ENCODE measurements at regions not wholly inside any gene's neighbourhood (a gene's known extent, or its start where the extent isn't known, plus 50 kb on each side); places are given as distances from the start of the nearest gene placed in this dataset.
"Not testable (repeated sequence)": the region's sequence is repeated elsewhere in the genome, so short reads cannot be mapped to it uniquely, and the experiment has no call there.

DNA sequence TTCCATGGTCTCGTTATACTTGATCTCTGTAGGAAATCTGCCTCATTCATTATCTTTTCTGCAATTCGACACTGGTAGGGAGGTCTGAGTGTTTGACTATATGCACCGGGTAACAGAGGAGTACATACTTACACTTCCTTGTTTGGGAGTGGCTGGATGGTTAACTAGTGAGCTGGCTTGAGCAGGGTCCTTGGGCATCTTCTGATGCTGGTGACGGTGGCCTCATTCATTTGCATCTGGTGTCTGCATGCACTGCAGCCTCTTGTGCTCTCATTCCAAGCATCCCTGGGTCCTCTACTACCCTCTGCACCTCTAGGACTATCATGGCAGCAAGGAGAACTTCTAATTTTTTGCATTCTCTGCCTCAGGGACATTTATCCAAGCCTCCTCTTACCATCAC, 100.0 kb upstream of the TCF4 start:
- no peak for DNase-seq

DNA sequence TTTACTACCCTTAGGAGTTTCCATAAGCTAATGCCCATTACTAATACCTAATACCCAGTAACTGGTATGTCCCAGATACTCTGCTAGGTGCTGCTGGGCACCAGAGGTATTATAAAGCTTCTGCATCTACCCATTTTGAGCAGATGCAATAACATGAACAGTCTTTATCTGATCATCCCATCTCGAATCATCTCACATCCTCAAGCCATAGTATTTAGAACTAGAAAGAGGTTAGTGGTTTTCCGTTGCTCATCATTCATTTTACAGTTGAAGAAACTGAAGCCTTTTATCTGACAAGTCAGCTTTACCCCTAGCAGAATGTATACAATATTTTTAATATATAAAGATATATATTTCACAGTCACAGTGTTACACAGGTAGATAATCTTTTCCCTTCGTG, 99.1 kb upstream of the TCF4 start:
- DNase-seq = no peak

DNA sequence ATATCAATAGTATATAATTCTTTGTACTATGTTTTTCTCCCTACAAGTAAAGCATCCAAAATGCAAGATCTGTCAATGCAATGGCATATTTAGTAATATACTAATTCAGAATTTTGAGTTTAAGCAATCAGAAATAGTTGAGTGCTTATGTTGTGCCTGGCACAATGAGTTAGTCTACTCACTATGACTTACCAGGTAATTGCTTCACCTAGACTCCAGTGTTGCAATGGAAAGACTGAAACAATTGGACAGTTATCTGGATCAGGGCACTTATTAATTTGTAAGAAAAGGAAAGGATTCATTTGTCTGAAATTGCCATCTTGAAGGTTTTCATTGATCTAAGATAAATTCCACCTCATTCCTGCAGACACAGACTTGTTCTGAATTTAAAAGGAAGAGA, 97.6 kb upstream of the TCF4 start:
- no peak for DNase-seq

DNA sequence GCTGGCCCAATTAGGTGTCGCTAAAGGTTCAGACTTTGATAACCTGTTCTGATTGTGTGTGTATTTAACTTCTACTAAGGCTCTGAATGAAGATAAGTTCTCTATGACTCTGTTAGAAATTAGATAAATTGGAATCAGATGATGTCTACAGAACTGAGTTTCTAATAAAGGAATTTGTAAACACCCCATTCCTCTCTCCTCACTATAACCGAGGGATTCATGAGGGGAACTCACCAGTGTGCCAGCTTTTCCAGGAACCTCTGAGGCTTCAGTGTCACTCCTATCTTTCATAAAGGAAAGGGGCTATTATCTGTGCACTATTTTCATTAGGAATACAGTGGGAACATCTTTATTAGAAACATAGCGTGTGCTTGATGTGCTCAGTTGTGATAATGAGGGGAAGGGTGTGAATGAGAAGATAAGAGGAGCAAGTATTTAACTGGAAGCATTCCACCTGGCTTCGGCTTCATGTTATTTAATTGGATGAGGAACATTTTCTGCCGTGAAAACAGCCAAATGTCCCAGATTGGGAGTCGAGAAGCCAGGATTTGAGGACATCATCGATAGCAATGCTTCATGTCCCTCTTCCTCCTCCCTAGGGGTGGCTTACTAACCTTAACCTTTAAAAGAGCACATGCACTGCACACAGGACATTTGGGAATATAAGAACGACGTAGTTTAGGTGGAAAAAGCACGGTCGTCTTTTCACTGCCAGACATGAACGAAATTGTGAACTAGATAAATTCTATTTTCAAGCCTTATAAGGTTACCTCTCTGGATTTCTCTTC, 84.8 kb upstream of the TCF4 start:
- DNase-seq = no peak

DNA sequence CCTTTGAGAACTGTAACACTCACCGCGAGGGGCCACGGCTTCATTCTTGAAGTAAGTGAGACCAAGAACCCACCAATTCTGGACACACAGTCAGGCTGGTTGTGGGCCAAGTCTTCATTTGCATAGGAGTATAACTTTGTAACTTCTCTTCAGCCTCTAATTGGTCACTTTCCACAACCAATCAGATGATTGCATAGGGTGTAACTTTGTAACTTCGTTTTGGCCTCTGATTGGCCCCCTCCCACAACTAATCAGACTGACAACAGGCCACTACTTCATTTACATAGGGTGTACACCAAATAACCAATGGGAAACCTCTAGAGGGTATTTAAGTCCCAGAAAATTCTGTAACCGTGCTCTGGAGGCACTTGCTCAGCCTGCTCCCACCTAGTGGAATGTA, 77.5 kb upstream of the TCF4 start:
- DNase-seq = no peak

DNA sequence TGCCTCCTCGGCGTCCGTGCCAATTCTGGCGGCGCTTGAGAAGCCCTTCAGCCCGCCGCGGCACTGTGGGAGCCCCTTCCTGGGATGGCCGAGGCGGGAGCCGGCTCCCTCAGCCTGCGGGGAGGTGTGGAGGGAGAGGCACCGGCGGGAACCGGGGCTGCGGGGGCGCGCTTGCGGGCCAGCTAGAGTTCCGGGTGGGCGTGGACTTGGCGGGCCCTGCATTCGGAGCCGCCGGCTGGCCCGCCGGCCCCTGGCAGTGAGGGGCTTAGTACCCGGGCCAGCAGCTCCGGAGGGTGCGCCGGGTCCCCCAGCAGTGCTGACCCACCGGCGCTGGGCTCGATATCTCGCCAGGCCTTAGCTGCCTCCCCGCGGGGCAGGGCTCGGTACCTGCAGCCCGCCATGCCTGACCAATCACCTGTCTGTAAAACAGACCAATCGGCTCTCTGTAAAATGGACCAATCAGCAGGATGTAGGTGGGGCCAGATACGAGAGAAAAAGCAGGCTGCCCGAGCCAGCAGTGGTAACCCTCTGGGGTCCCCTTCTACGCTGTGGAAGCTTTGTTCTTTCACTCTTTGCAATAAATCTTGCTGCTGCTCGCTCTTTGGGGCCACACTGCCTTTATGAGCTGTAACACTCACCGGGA, 76.9 kb upstream of the TCF4 start:
- DNase-seq = not testable (repeated sequence)

DNA sequence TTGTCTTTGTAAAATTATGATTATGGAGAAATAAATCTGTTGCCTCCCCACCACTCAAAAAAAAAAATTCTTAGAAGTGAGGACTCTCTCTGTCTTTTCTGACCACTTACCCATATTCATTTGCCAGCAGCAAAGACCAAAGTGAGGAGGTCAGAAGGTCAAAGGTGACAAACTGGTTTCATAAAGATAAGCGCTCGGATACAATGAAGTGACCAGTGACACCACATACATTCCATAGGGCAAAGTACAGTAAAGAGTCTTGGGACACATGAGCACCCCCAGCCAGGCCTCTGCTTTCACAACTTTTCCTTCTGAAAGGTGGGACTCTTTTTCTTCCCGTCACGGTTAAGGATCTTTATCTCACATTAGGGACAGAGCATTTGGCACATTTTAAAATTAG, 75.9 kb upstream of the TCF4 start:
- no peak for DNase-seq

DNA sequence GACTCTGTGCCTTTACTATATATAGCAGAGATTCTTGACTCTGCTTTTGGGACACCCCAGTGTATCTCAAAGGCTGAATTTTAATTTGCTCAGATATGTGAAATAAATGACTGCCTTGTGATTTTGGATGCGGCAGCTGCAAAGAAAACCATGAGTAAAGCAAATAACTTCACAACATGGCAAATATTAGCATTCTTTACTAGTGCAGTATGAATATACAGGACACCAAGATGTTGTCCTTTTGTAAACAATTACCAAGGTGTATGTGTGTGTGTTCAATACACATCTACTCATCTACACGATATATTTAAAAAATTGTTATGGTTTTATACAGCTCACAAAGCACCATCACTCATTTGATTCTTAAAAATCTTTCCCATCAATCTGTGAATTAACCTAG, 70.6 kb upstream of the TCF4 start:
- no peak for DNase-seq

DNA sequence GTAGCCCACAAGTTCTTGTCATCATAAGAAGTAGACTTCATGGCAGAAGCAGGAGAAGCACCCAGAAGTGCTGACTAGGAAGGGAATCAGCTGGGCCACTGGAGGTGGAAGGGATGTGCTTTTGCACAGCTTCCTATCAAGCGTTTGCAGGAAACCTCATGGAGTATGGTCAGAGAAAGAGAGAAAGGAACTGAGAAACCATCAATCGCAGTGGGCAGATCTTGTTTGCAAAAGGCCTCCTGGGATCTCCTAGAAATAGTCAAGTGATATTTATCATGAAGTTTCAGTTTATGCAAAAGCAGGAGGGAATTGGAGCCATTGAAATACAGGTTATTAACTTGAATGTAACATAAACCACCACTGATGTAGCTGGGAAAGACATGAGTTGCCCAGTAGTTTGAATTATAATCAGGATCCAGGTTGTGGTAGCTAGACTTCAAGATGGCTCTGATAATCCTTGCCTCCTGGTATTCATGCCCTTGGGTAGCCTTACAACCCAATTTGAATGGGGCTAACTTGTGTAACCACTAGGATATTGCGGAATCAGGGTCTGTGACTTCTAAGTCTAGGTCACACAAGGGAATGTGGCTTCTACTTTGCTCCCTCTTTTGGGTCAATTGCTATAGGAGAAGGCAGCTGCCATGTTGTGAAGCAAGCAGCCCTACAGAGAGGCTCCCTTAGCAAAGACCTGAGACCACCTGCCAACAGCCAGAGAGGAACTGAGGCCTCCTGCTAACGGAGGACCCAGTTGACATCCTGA, 69.8 kb upstream of the TCF4 start:
- no peak for DNase-seq

DNA sequence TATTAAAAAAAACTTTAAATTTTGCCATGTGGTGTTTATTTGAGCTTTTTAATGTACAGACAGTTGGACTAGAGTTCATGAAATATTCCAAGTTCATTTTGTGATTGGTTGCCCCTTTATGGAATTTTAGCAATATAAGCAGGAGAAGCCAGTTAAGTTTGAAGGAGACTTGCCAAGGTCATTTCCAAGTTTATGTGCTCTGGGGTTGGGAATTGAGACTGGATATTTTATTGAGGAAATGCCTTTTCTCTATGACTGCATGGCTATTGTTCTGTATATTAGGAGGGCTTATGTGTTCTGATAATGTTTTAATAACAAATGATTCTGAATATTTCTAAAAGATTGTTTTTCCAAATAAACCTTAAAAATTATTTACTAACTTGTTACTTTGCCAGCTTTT, 67.0 kb upstream of the TCF4 start:
- no peak for DNase-seq

DNA sequence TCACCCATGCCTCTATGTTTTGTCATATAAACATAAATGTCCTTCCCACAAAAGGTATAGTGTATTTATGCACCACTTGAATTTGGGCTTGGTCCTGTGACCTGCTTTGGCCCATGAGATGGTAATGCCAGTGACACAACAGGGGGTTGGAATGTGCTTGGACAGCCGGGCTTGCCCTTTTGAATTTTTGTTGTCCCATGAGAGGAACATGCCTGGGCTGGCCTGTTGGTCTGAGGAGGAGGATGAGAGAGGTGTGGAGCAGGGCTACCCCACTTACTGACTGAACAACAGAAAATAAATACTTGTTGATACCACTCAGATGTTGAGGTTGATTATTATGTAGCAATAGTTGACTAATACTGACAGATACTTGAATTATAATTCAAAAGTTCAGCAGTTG, 63.2 kb upstream of the TCF4 start:
- DNase-seq = no peak

DNA sequence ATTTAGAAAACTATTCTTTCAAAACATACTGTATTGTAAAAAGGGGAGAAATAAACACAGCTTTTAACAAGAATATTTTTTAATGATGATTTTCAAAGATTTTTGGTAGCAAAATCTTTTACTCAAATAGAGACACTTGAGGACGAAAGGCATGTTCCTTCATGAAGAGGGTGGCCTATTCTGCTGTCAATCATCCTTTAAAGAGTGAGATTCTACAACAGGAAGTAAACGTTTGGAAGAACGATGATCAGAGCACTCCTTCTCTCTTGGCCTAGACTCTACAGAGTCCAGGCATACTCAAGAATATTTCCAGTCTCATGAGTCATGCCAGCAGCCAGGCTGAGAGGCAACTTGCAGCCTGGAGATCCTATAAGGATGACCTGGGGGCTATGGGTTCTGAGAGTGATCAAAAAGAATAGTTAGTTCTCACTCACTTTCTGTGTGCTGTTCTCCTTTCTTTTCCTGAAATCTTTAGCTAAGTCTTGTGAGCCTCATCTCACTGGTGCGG, 62.4 kb upstream of the TCF4 start:
- DNase-seq = no peak

DNA sequence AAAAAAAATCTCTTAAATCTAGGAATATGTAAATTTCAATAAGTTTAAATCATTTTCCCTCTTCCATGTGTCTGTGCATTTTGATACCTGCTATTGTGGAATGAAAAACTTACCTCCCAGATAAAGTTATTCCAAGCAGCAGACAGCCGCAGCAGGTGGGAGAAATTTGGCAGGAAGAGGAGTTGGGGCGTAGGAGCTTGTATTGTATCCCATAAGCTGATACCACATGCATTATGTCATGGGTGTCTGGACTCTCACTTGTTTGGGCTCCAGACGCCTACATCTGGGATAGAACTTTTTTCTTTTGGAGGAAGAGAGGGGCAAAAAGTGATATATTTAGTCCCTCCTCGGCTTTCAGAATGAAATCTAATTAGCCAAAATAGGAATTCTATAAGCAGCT, 59.3 kb upstream of the TCF4 start:
- DNase-seq = no peak

DNA sequence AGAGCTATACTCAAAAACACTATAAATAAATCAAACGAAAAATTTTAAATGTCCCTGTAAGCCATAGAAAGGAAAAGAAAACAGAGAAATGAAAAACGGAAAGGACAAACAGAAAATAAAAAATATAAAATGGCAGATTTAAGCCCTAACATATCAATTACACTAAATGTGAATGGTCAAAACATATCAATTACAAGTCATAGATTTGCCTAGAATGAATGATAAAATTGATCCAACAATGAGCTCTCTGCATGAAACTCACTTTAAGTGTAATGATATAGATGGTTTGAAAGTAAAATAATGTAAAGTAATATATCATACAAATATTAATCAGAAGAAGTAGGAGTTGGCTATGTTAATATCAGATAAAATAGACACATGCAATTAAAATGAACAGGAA, 54.2 kb upstream of the TCF4 start:
- no peak for DNase-seq

DNA sequence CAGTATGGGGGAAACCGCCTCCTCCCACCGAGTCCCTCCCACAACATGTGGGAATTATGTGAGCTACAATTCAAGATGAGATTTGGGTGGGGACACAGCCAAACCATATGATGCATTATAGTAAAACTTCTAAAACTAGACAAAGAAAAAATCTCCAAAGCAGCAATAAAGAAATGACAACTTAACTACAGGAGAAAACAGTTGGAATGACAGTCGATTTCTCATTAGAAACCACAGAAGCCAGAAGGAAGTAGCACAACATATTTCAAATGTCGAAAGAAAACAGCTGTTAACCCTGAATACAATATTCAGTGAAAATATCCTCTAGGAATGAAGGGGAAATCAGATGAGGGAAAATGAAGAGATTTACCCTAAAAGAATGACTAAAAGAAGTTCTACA, 53.5 kb upstream of the TCF4 start:
- DNase-seq = no peak
